CD4-positive, alpha-beta T cell (primary cell): ENCODE measurements at regions not wholly inside any gene's neighbourhood (a gene's known extent, or its start where the extent isn't known, plus 50 kb on each side); places are given as distances from the start of the nearest gene placed in this dataset.

ENCODE experiments used
- ATAC-seq: fragments of 200-7000 bp; cut with Tn5 transposase; one replicate; pipeline ENCODE4 v1.10.0; 2022; ENCODE audit warnings: mild to moderate bottlenecking; ENCODE audit not compliant: poor library complexity
- CTCF ChIA-PET: fragments of 350-600 bp; sonication (Branson Sonifier 250); formaldehyde crosslinking; loops from one replicate; lab custom pipeline; 2021; ENCODE audit warnings: antibody characterized with exemption, inconsistent platforms; lab: Charles Lee
- POLR2A ChIA-PET: fragments of 350-600 bp; sonication (Branson Sonifier 250); formaldehyde crosslinking; loops from one replicate; lab custom pipeline; 2021; ENCODE audit warnings: antibody characterized with exemption, inconsistent platforms; lab: Charles Lee
- DNase-seq, 14 experiments: peaks; one replicate each; pipeline ENCODE4 v3.0.0-alpha.2; 2013 to 2020; ENCODE audit warnings: mixed read lengths in 2 of 14
- H3K27ac ChIP-seq, 2 donors: one replicate each; pipeline versions ENCODE4 v1.5.1 to v1.7.0; 2013; ENCODE audit warnings: low read length in 2 of 2, low read depth in 1 of 2, mild to moderate bottlenecking in 1 of 2
- H3K27me3 ChIP-seq, 2 experiments: 1 replicate in 1 of 2; 2 replicates in 1 of 2; pipeline versions ENCODE4 v1.6.1 to v1.7.0; 2013; ENCODE audit warnings: low read length in 2 of 2, control low read depth in 1 of 2, mild to moderate bottlenecking in 1 of 2, moderate library complexity in 1 of 2; ENCODE audit not compliant: insufficient read depth in 2 of 2, control insufficient read depth in 1 of 2
- H3K36me3 ChIP-seq: one replicate; pipeline ENCODE4 v1.6.1; 2013; ENCODE audit warnings: low read length, control low read depth; ENCODE audit not compliant: insufficient read depth
- H3K4me1 ChIP-seq: one replicate; pipeline ENCODE4 v1.6.1; 2013; ENCODE audit warnings: low read length, control low read depth; ENCODE audit not compliant: insufficient read depth
- H3K4me3 ChIP-seq: one replicate; pipeline ENCODE4 v1.5.1; 2013; ENCODE audit warnings: mild to moderate bottlenecking, low read length, moderate library complexity
- H3K9me3 ChIP-seq, 2 experiments: 1 replicate in 1 of 2; 2 replicates in 1 of 2; pipeline versions ENCODE4 v1.6.1 to v1.7.0; 2013; ENCODE audit warnings: low read length in 2 of 2, mild to moderate bottlenecking in 2 of 2, control low read depth in 1 of 2, moderate library complexity in 1 of 2; ENCODE audit not compliant: control insufficient read depth in 1 of 2, insufficient read depth in 1 of 2
- H3K27ac Mint-ChIP-seq: one replicate; pipeline ENCODE4 v1.8.0; 2020; ENCODE audit warnings: mixed read lengths
- H3K27me3 Mint-ChIP-seq: one replicate; pipeline ENCODE4 v1.8.0; 2021; ENCODE audit warnings: mixed read lengths
- H3K36me3 Mint-ChIP-seq: one replicate; pipeline ENCODE4 v1.8.0; 2021; ENCODE audit warnings: low read depth, mixed read lengths
- H3K4me1 Mint-ChIP-seq: one replicate; pipeline ENCODE4 v1.8.0; 2021; ENCODE audit warnings: low read depth, mixed read lengths
- H3K4me3 Mint-ChIP-seq: one replicate; pipeline ENCODE4 v1.8.0; 2020; ENCODE audit warnings: mild to moderate bottlenecking, mixed read lengths
- H3K9me3 Mint-ChIP-seq: one replicate; pipeline ENCODE4 v1.8.0; 2020; ENCODE audit warnings: mixed read lengths
- intact Hi-C, 2 experiments: fragments of 100-400 bp; cut with DNase I in 1 of 2; cut with micrococcal nuclease in 1 of 2; formaldehyde crosslinking; loops; one replicate each; pipeline versions ENCODE4 v1.15.1 to v1.9.0; 2023 to 2025; cut with DNase I, micrococcal nuclease
- TF ChIP-seq, protein P1 (sequence below): fragments of 200-600 bp; IDR thresholded peaks from one replicate; pipeline ENCODE4 v1.8.0; 2022; ENCODE audit warnings: antibody characterized with exemption, mild to moderate bottlenecking

DNA sequence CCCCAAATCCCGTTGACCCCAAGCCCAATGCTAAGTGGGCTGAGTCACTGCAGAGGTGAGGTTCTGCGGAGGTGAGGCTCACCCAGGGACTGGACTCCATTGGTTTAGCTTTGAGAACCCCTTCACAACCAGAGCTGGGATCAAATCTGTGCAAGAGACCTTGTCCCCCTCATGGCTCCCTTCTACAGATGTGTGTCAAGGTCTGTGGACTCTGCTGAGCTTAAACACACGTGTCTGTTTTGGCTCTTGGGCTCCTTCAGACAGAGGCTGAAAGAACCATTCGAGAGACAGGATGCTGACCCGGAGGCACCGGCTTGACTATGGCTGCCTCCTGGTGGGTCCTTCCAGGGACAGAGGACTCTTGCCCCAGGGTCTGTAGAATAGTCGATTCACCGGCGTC, 190.3 kb downstream of the LPIN1 start:
- Histone ChIP-seq H3K27me3 (no peaks in the 10 kb centered on the region), H3K9me3 (no peaks in the 10 kb centered on the region), H3K4me1 (peaks cover 2% of the 10 kb centered on the region), H3K4me3 (no peak overlapping the region), H3K36me3 (no peaks in the 10 kb centered on the region), H3K27ac (no peak overlapping the region)
- Mint-ChIP-seq H3K27ac (no peak overlapping the region), H3K4me3 (no peak overlapping the region), H3K27me3 (no peaks in the 10 kb centered on the region), H3K9me3 (no peaks in the 10 kb centered on the region), H3K36me3 (no peaks in the 10 kb centered on the region), H3K4me1 (peaks cover 7% of the 10 kb centered on the region)
- TF ChIP-seq, protein P1, sequence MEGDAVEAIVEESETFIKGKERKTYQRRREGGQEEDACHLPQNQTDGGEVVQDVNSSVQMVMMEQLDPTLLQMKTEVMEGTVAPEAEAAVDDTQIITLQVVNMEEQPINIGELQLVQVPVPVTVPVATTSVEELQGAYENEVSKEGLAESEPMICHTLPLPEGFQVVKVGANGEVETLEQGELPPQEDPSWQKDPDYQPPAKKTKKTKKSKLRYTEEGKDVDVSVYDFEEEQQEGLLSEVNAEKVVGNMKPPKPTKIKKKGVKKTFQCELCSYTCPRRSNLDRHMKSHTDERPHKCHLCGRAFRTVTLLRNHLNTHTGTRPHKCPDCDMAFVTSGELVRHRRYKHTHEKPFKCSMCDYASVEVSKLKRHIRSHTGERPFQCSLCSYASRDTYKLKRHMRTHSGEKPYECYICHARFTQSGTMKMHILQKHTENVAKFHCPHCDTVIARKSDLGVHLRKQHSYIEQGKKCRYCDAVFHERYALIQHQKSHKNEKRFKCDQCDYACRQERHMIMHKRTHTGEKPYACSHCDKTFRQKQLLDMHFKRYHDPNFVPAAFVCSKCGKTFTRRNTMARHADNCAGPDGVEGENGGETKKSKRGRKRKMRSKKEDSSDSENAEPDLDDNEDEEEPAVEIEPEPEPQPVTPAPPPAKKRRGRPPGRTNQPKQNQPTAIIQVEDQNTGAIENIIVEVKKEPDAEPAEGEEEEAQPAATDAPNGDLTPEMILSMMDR: no peak
- CTCF ChIA-PET: no interaction called here
- POLR2A ChIA-PET: no interaction called here
- no peak for ATAC-seq
- DNase-seq: no peak
- intact Hi-C loops: no loop called here

DNA sequence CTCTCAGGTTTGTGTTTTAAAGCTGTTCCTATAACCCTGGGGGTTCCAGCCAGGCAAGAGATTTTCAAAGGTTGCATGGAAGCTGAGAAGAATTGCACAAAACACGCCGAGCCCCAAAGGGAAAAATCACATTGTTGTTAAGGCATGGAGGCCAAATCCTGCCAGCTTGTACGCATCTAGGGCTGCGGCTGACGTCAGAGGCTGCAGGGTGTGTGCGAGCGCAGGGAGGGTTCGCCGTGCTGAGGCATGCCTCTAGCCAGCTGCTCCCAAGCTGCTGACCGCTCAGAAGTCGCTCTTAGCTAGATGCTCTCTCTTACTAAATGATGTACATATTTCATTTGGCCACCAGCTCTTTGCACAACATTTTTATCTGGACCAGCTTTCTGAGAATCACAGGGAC, 191.8 kb downstream of the LPIN1 start:
- ChIA-PET CTCF (no interaction called here), POLR2A (no interaction called here)
- H3K4me3 Mint-ChIP-seq: no peak overlapping the region
- no peaks in the 10 kb centered on the region for H3K9me3 Mint-ChIP-seq
- H3K4me1 ChIP-seq: no peaks in the 10 kb centered on the region
- H3K9me3 ChIP-seq: no peaks in the 10 kb centered on the region
- no peak overlapping the region for H3K27ac Mint-ChIP-seq
- no peaks in the 10 kb centered on the region for H3K36me3 ChIP-seq
- H3K4me1 Mint-ChIP-seq: peaks cover 7% of the 10 kb centered on the region
- H3K36me3 Mint-ChIP-seq: no peaks in the 10 kb centered on the region
- no peaks in the 10 kb centered on the region for H3K27me3 Mint-ChIP-seq
- DNase-seq (no peak), ATAC-seq (no peak)
- TF ChIP-seq, protein P1: no peak
- no peak overlapping the region for H3K4me3 ChIP-seq
- intact Hi-C loops: no loop called here
- H3K27me3 ChIP-seq: no peaks in the 10 kb centered on the region
- H3K27ac ChIP-seq: no peak overlapping the region

DNA sequence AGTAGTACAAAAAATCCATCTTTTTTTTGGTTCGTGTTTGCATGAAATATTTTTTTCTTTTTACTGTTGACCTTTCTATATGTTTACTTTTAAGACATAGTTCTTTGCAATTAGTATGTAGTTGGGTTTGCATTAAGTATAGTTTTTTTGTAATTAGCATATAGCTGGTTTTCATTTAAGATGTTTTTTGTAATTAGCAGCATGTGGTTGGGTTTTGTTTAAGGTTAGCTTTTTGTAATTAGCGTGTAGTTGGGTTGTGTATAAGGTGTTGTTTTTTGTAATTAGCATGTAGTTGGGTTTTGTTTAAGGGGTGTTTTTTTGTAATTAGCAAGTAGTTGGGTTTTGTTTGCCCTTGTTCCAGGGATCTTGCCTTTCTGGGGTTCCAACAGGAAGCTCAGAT, 193.1 kb downstream of the LPIN1 start:
- TF ChIP-seq, protein P1: no peak
- DNase-seq: no peak
- ATAC-seq: no peak
- peaks cover 8% of the 10 kb centered on the region for H3K4me1 Mint-ChIP-seq
- no peak overlapping the region for H3K27ac Mint-ChIP-seq
- Histone ChIP-seq H3K27me3 (no peaks in the 10 kb centered on the region), H3K27ac (no peak overlapping the region), H3K9me3 (no peaks in the 10 kb centered on the region), H3K4me1 (peaks cover under 1% of the 10 kb centered on the region), H3K36me3 (no peaks in the 10 kb centered on the region), H3K4me3 (no peak overlapping the region)
- no peaks in the 10 kb centered on the region for H3K9me3 Mint-ChIP-seq
- no peak overlapping the region for H3K4me3 Mint-ChIP-seq
- H3K36me3 Mint-ChIP-seq: no peaks in the 10 kb centered on the region
- intact Hi-C loops: no loop called here
- POLR2A ChIA-PET: no interaction called here
- CTCF ChIA-PET: no interaction called here
- no peaks in the 10 kb centered on the region for H3K27me3 Mint-ChIP-seq
